ENCODE measurements at regions not wholly inside any gene's neighbourhood (a gene's known extent, or its start where the extent isn't known, plus 50 kb on each side); places are given as distances from the start of the nearest gene placed in this dataset.

- Histone ChIP-seq H2AFZ (ENCODE audit: low read depth, low read length, poor library complexity, severe bottlenecking) (no peak overlapping the region), H3K79me2 (ENCODE audit: insufficient read depth, low read length) (no peaks in the 10 kb centered on the region), H3K9ac (ENCODE audit: low read length) (no peak overlapping the region), H3K4me3 (replicated peaks in 1 of 2; ENCODE audit: low read depth in 1 of 2, low read length in 2 of 2) (no peak overlapping the region), H3K27me3 (ENCODE audit: insufficient read depth, low read length) (no peaks in the 10 kb centered on the region), H3K27ac (ENCODE audit: low read depth, low read length) (no peak overlapping the region), H3K4me2 (ENCODE audit: low read length) (no peak overlapping the region), H3K36me3 (ENCODE audit: control insufficient read depth in 1 of 2, insufficient read depth in 2 of 2, low read length in 2 of 2) (no peaks in the 10 kb centered on the region), H3K9me2 (ENCODE audit: insufficient read depth) (no peaks in the 10 kb centered on the region), H3K9me3 (ENCODE audit: control insufficient read depth in 1 of 2, insufficient read depth in 1 of 2, low read depth in 1 of 2, low read length in 2 of 2) (no peaks in the 10 kb centered on the region), H4K20me1 (ENCODE audit: insufficient read depth) (no peaks in the 10 kb centered on the region), H3K4me1 (ENCODE audit: control insufficient read depth in 1 of 2, insufficient read depth in 2 of 2, low read length in 2 of 2) (no peaks in the 10 kb centered on the region)
- no peak for TF ChIP-seq ELF1 (IDR thresholded peaks at IDR 0.05; ENCODE audit: borderline replicate concordance, low read depth)
- peak in 2 of 3 experiments; percentile 15 to 27; a peak in 1 of 6 replicates for TF ChIP-seq CTCF (IDR thresholded peaks at IDR 0.05 in 2 of 3, conservative IDR thresholded peaks at IDR 0.05 in 1 of 3; ENCODE audit: borderline replicate concordance in 1 of 3, insufficient read depth in 1 of 3, low read depth in 2 of 3, low read length in 2 of 3)
- no peak for TF ChIP-seq JUND (IDR thresholded peaks at IDR 0.05)
- TF ChIP-seq RAD21 (IDR thresholded peaks at IDR 0.05; ENCODE audit: low read depth) = peak; percentile 40; the same call in 1 of the 2 replicates
- TF ChIP-seq, protein P1, sequence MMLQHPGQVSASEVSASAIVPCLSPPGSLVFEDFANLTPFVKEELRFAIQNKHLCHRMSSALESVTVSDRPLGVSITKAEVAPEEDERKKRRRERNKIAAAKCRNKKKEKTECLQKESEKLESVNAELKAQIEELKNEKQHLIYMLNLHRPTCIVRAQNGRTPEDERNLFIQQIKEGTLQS (IDR thresholded peaks at IDR 0.05) = no peak
- TF ChIP-seq FOSL1 (IDR thresholded peaks at IDR 0.05; ENCODE audit: low read depth) = no peak
- ATAC-seq (peak; percentile 84), DNase-seq (ENCODE audit: low read depth, low spot score) (no peak)
- no TSS peak for BruUV-seq (replicated peaks)
- intact Hi-C loops (cut with micrococcal nuclease) = no loop called here
- CTCF ChIA-PET = no interaction called here
- RAD21 ChIA-PET (ENCODE audit: low non-redundant PET in 1 of 2, low total read pairs in 2 of 2, uncharacterized antibody in 2 of 2, unreplicated experiment in 2 of 2) = no interaction called here
- POLR2A ChIA-PET = no interaction called here
Measured at GRCh38 chr3:31341130-31341529, 191.6 kb upstream of the STT3B start.

DNA sequence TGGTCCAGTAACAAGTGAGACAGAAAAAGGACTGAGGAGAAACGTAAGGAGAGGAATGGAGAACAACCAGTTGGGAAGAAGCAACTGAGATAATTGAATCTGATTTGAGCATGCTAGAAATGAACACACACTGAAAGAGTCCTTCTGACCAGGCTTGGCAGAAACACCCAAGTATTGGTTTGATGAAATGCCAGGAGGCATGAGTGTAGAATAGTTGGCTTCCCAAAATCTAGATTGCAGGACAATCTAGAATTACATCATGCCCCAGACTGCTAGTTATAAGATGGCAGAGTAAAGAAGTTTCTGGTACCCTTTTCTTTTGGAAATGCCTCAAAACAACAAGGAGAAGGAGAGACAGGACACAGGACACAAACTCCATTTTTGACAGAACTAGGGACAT is 189.7 kb upstream of the STT3B start:
- ChIA-PET RAD21 (ENCODE audit: low non-redundant PET in 1 of 2, low total read pairs in 2 of 2, uncharacterized antibody in 2 of 2, unreplicated experiment in 2 of 2) (no interaction called here), POLR2A (no interaction called here), CTCF (no interaction called here)
- no peak overlapping the region for H3K4me3 ChIP-seq (replicated peaks in 1 of 2; ENCODE audit: low read depth in 1 of 2, low read length in 2 of 2)
- no peak overlapping the region for H3K27ac ChIP-seq (ENCODE audit: low read depth, low read length)
- H4K20me1 ChIP-seq (ENCODE audit: insufficient read depth) = no peaks in the 10 kb centered on the region
- no peaks in the 10 kb centered on the region for H3K9me3 ChIP-seq (ENCODE audit: control insufficient read depth in 1 of 2, insufficient read depth in 1 of 2, low read depth in 1 of 2, low read length in 2 of 2)
- no peaks in the 10 kb centered on the region for H3K9me2 ChIP-seq (ENCODE audit: insufficient read depth)
- H3K9ac ChIP-seq (ENCODE audit: low read length) = no peak overlapping the region
- H3K4me2 ChIP-seq (ENCODE audit: low read length) = no peak overlapping the region
- H3K27me3 ChIP-seq (ENCODE audit: insufficient read depth, low read length) = no peaks in the 10 kb centered on the region
- H3K36me3 ChIP-seq (ENCODE audit: control insufficient read depth in 1 of 2, insufficient read depth in 2 of 2, low read length in 2 of 2) = no peaks in the 10 kb centered on the region
- BruUV-seq (replicated peaks) = no TSS peak
- no peaks in the 10 kb centered on the region for H3K4me1 ChIP-seq (ENCODE audit: control insufficient read depth in 1 of 2, insufficient read depth in 2 of 2, low read length in 2 of 2)
- intact Hi-C loops (cut with micrococcal nuclease) = no loop called here
- no peaks in the 10 kb centered on the region for H3K79me2 ChIP-seq (ENCODE audit: insufficient read depth, low read length)
- H2AFZ ChIP-seq (ENCODE audit: low read depth, low read length, poor library complexity, severe bottlenecking) = no peak overlapping the region
- ATAC-seq (no peak), DNase-seq (ENCODE audit: low read depth, low spot score) (no peak)
- TF ChIP-seq POLR2A (IDR thresholded peaks at IDR 0.05; ENCODE audit: borderline replicate concordance, extremely low read depth, insufficient read depth, insufficient read length) (no peak), JUND (IDR thresholded peaks at IDR 0.05) (no peak), EGR1 (IDR thresholded peaks at IDR 0.05; ENCODE audit: low read depth) (no peak), SRF (IDR thresholded peaks at IDR 0.05; ENCODE audit: low read depth) (no peak), ZFX (IDR thresholded peaks at IDR 0.05) (no peak), SIN3A (IDR thresholded peaks at IDR 0.05; ENCODE audit: low read depth) (no peak), SP1 (IDR thresholded peaks at IDR 0.05; ENCODE audit: low read depth) (no peak), FOSL1 (IDR thresholded peaks at IDR 0.05; ENCODE audit: low read depth) (no peak)
- TF ChIP-seq, protein P2, sequence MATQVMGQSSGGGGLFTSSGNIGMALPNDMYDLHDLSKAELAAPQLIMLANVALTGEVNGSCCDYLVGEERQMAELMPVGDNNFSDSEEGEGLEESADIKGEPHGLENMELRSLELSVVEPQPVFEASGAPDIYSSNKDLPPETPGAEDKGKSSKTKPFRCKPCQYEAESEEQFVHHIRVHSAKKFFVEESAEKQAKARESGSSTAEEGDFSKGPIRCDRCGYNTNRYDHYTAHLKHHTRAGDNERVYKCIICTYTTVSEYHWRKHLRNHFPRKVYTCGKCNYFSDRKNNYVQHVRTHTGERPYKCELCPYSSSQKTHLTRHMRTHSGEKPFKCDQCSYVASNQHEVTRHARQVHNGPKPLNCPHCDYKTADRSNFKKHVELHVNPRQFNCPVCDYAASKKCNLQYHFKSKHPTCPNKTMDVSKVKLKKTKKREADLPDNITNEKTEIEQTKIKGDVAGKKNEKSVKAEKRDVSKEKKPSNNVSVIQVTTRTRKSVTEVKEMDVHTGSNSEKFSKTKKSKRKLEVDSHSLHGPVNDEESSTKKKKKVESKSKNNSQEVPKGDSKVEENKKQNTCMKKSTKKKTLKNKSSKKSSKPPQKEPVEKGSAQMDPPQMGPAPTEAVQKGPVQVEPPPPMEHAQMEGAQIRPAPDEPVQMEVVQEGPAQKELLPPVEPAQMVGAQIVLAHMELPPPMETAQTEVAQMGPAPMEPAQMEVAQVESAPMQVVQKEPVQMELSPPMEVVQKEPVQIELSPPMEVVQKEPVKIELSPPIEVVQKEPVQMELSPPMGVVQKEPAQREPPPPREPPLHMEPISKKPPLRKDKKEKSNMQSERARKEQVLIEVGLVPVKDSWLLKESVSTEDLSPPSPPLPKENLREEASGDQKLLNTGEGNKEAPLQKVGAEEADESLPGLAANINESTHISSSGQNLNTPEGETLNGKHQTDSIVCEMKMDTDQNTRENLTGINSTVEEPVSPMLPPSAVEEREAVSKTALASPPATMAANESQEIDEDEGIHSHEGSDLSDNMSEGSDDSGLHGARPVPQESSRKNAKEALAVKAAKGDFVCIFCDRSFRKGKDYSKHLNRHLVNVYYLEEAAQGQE (IDR thresholded peaks at IDR 0.05; ENCODE audit: low read depth) = no peak
- TF ChIP-seq, protein P3, sequence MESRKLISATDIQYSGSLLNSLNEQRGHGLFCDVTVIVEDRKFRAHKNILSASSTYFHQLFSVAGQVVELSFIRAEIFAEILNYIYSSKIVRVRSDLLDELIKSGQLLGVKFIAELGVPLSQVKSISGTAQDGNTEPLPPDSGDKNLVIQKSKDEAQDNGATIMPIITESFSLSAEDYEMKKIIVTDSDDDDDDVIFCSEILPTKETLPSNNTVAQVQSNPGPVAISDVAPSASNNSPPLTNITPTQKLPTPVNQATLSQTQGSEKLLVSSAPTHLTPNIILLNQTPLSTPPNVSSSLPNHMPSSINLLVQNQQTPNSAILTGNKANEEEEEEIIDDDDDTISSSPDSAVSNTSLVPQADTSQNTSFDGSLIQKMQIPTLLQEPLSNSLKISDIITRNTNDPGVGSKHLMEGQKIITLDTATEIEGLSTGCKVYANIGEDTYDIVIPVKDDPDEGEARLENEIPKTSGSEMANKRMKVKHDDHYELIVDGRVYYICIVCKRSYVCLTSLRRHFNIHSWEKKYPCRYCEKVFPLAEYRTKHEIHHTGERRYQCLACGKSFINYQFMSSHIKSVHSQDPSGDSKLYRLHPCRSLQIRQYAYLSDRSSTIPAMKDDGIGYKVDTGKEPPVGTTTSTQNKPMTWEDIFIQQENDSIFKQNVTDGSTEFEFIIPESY (IDR thresholded peaks at IDR 0.05; ENCODE audit: extremely low read depth, insufficient replicate concordance, low read length) = no peak
- TF ChIP-seq, protein P4, sequence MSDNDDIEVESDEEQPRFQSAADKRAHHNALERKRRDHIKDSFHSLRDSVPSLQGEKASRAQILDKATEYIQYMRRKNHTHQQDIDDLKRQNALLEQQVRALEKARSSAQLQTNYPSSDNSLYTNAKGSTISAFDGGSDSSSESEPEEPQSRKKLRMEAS (IDR thresholded peaks at IDR 0.05) = no peak

All from HCT116 (cell line).